Activated CD8-positive, alpha-beta memory T cell treated with anti-CD3 and anti-CD28 coated beads for 4 hours (primary cell): ENCODE measurements at regions not wholly inside any gene's neighbourhood (a gene's known extent, or its start where the extent isn't known, plus 50 kb on each side); places are given as distances from the start of the nearest gene placed in this dataset.

ENCODE experiments used
- DNase-seq, 2 donors: peaks; one replicate each; pipeline ENCODE4 v3.0.0-alpha.2; 2020; ENCODE audit warnings: low read depth in 2 of 2

- no peak for DNase-seq
Measured at GRCh38 chr1:193365966-193366365, 179.6 kb upstream of the B3GALT2 start.

GRCh38 chr1:193359631-193360030 is 173.2 kb upstream of the B3GALT2 start:
- no peak for DNase-seq

- no peak for DNase-seq
Measured at GRCh38 chr1:193358419-193358818, 172.0 kb upstream of the B3GALT2 start.

- no peak for DNase-seq
Measured at GRCh38 chr1:193356249-193356648, 169.8 kb upstream of the B3GALT2 start.

- no peak for DNase-seq
Measured at GRCh38 chr1:193355626-193356025, 169.2 kb upstream of the B3GALT2 start.

GRCh38 chr1:193355178-193355577 is 168.8 kb upstream of the B3GALT2 start:
- DNase-seq: no peak

GRCh38 chr1:193348769-193349535 is 162.5 kb upstream of the B3GALT2 start:
- no peak for DNase-seq

- DNase-seq: no peak
Measured at GRCh38 chr1:193348091-193348768, 161.8 kb upstream of the B3GALT2 start.

- no peak for DNase-seq
Measured at GRCh38 chr1:193346085-193346484, 159.7 kb upstream of the B3GALT2 start.

- no peak for DNase-seq
Measured at GRCh38 chr1:193342811-193343210, 156.4 kb upstream of the B3GALT2 start.

- DNase-seq: no peak
Measured at GRCh38 chr1:193340331-193340730, 153.9 kb upstream of the B3GALT2 start.

GRCh38 chr1:193339401-193339800 is 153.0 kb upstream of the B3GALT2 start:
- DNase-seq: no peak

- DNase-seq: no peak
Measured at GRCh38 chr1:193338194-193338593, 151.8 kb upstream of the B3GALT2 start.

GRCh38 chr1:193335806-193336428 is 149.5 kb upstream of the B3GALT2 start:
- DNase-seq: no peak

- DNase-seq: no peak
Measured at GRCh38 chr1:193333166-193333565, 146.8 kb upstream of the B3GALT2 start.

GRCh38 chr1:193326296-193326695 is 139.9 kb upstream of the B3GALT2 start:
- no peak for DNase-seq

- no peak for DNase-seq
Measured at GRCh38 chr1:193325771-193326170, 139.4 kb upstream of the B3GALT2 start.

GRCh38 chr1:193325042-193325441 is 138.6 kb upstream of the B3GALT2 start:
- DNase-seq: no peak

- DNase-seq: no peak
Measured at GRCh38 chr1:193322211-193322610, 135.8 kb upstream of the B3GALT2 start.

GRCh38 chr1:193321242-193321840 is 134.9 kb upstream of the B3GALT2 start:
- no peak for DNase-seq

- DNase-seq: no peak
Measured at GRCh38 chr1:193320270-193320669, 133.9 kb upstream of the B3GALT2 start.

- DNase-seq: no peak
Measured at GRCh38 chr1:193318347-193318746, 131.9 kb upstream of the B3GALT2 start.
